HG03442 (cell line): ENCODE measurements at regions not wholly inside any gene's neighbourhood (a gene's known extent, or its start where the extent isn't known, plus 50 kb on each side); places are given as distances from the start of the nearest gene placed in this dataset.

Experiments used
- ATAC-seq: cut with Tn5 transposase; IDR thresholded peaks from one replicate; pipeline ENCODE4 v1.9.1; 2021; ENCODE audit warnings: mild to moderate bottlenecking, moderate library complexity; ENCODE audit not compliant: unreplicated experiment

- no peak for ATAC-seq
Measured at GRCh38 chr20:58019027-58019849, 209.2 kb downstream of the ANKRD60 start.

GRCh38 chr20:58018590-58018989, 209.9 kb downstream of the ANKRD60 start:
- no peak for ATAC-seq

GRCh38 chr20:58017970-58018530, 210.4 kb downstream of the ANKRD60 start:
- ATAC-seq: no peak

- no peak for ATAC-seq
Measured at GRCh38 chr20:58017231-58017969, 211.1 kb downstream of the ANKRD60 start.

- no peak for ATAC-seq
Measured at GRCh38 chr20:58016779-58017178, 211.7 kb downstream of the ANKRD60 start.

GRCh38 chr20:58014628-58015315, 213.7 kb downstream of the ANKRD60 start:
- no peak for ATAC-seq

- no peak for ATAC-seq
Measured at GRCh38 chr20:58012731-58013510, 215.5 kb downstream of the ANKRD60 start.

- ATAC-seq: no peak
Measured at GRCh38 chr20:58011947-58012610, 216.4 kb downstream of the ANKRD60 start.

- no peak for ATAC-seq
Measured at GRCh38 chr20:58011106-58011946, 217.1 kb downstream of the ANKRD60 start.

GRCh38 chr20:58010666-58011065, 217.8 kb downstream of the ANKRD60 start:
- ATAC-seq: no peak

GRCh38 chr20:58010186-58010585, 218.3 kb downstream of the ANKRD60 start:
- ATAC-seq: no peak

GRCh38 chr20:58008866-58009265, 219.6 kb downstream of the ANKRD60 start:
- ATAC-seq: no peak

GRCh38 chr20:58008413-58008812, 220.0 kb downstream of the ANKRD60 start:
- no peak for ATAC-seq

- ATAC-seq: no peak
Measured at GRCh38 chr20:58007947-58008346, 220.5 kb downstream of the ANKRD60 start.

GRCh38 chr20:58006346-58007316, 221.8 kb downstream of the ANKRD60 start:
- no peak for ATAC-seq

GRCh38 chr20:58005581-58006345, 222.7 kb downstream of the ANKRD60 start:
- no peak for ATAC-seq

- ATAC-seq: no peak
Measured at GRCh38 chr20:58004900-58005299, 223.6 kb downstream of the ANKRD60 start.
